ENCODE measurements at regions not wholly inside any gene's neighbourhood (a gene's known extent, or its start where the extent isn't known, plus 50 kb on each side); places are given as distances from the start of the nearest gene placed in this dataset.

DNA sequence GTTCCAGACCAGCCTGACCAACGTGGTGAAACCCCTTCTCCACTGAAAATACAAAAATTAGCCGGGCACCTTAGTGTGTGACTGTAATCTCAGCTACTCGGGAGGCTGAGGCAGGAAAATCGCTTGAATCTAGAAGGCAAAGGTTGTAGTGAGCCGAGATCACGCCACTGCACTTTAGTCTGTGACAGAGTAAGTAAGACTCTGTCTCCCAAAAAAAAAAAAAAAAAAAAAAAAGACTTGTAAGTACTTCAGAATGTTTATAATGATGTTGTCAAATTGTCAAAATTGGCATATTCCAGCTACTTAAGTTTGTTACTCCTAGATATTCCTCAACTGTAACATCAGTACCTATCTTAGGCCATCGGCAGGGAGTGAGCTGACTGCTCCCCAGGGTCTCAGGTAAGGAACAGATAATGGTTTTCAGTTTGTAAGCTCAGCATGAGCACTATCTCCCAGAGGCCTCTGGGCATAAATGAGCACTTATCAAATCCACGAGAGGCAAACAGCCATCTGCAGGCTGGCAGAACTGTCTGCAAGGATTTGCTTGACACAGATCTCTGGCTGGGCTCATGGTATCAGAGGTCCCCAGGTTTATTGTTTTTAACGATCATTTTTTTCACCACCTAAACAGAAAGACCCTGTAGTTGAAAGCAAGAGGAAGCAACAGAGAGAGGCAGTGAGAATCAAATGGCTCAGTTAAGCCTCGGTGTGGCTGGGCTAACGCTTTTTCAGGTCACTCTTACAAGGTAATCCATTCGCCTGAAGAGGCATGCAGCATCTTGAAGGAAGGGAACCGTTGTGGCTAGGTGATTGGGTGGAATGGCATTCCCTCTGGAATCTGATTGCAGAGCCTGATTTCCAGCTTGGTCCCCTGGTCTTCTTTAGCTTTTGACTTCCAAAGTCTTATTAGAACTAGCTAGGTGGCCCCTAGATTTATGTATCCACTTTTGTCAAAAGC lies 115.9 kb downstream of the LY86 start:
- DNase-seq: no peak

GRCh38 chr6:6705061-6705425 lies 116.5 kb downstream of the LY86 start:
- DNase-seq: no peak

GRCh38 chr6:6705915-6706675 lies 117.6 kb downstream of the LY86 start:
- no peak for DNase-seq

GRCh38 chr6:6707143-6707542 lies 118.6 kb downstream of the LY86 start:
- DNase-seq: peak; percentile 70 to 83 (median 72)

GRCh38 chr6:6709106-6709505 lies 120.6 kb downstream of the LY86 start:
- DNase-seq: no peak

DNA sequence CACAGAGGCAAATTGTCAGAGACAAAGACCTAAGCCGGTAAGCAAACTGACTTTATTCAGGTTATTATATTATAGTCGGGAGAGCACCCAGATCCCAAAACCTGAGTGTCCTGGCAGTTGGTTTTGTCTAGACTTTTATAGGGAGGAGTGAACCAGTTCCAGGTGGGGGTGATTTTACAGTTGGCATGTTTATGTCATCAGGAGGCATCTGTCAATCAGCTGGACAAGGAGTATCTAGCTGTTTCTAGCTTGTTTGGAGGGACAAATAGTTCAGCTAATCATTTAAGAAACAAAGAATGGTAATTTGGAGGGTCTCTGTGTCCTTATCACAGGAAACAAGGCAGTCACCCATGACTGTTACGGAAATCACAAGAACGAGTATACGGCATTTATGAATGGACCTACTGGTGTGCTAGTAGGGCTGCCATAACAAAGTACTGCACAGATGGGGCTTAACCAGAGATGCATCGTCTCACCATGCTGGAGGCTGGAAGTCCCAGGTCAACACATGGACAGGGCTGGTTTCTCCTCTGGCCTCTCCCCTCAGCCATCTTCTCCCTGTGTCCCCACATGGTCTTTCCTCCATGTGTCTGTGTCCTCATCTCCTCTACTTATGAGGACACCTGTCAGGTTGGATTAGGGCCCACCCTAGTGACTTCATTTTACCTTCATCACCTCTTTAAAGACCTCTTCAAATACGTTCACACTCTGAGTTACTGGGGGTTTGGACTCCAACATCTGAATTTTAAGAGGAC lies 122.7 kb downstream of the LY86 start:
- no peak for DNase-seq

GRCh38 chr6:6711832-6712448 lies 123.4 kb downstream of the LY86 start:
- DNase-seq: peak in 1 of 3 donors; percentile 55

- peak; percentile 66 to 69 (median 66) for DNase-seq
Measured at GRCh38 chr6:6712449-6713403, 124.2 kb downstream of the LY86 start.

DNA sequence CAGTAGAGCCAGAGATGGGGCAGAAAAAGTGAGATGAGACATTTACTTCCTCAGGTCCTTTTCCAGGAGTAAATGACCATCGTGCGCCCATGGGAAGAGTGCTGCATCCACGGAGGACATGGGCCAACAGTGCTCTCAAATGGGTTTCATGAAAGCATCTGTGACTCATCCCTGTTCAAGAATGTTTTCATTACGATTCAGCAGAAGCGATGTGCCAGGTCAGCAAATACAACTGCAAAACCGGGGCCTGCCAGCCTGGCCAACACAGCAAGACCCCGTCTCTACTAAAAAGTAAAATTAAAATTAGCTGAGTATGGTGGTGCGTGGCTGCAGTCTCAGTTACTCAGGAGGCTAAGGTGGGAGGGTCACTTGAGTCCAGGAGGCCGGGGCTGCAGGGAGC lies 125.1 kb downstream of the LY86 start:
- DNase-seq: peak; percentile 29 to 58 (median 54)

DNA sequence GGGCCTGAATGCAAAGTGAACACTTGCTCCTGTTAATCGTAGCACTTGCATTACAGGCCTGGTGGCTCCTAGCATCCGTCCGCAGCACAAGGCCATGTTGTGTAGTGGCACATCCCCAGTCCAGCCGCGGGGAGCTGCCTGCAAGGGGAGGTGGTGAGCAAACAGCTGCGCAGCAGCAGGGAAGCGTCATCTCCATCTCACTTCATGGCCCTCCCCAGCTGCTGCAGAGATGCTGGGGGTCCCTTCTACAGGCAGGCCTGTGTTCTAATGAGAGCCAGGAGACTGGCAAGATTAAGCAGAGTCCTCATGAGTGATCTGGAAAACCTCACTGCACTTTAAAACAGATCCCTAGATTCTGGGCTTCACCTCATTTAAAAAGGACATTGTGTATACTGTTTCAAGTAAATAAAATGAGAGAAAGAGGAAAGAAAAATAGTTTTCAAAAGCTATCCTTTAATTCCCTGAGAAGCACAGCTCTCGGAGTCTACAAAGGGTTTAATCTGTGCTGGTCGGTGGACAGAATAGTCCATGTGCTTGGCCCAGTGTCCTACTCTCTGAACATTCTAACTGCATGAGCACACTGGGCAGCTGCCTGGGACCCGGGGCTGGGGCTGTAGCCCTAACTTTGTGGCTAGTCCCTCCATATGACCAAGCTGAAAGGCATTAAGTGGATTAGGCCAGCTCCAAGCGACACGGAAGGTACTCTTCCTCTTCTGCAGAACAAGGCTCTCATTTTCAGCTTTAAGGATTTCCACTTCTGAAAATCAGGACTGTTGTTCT lies 125.8 kb downstream of the LY86 start:
- no peak for DNase-seq

GRCh38 chr6:6714953-6715352 lies 126.4 kb downstream of the LY86 start:
- DNase-seq: peak; percentile 56 to 66 (median 56)

DNA sequence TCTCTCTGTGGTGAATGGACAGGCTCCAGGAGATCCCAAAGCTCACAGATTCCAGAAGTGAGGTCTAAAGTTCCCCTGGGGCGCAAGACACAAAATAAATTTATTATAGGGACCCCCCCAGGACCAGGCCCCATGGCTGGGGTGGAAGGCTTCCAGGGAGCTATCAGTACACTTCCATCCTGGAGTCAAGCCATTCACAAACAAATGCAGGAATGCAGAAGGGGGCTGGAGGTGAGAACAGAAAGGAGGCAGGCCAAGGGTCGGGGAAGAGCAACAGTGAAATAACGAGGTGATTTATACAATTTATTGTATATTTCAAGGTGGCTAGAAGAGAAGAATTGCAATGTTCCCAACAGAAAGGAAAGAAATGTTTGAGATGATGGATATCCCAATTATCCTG lies 126.9 kb downstream of the LY86 start:
- DNase-seq: no peak

DNA sequence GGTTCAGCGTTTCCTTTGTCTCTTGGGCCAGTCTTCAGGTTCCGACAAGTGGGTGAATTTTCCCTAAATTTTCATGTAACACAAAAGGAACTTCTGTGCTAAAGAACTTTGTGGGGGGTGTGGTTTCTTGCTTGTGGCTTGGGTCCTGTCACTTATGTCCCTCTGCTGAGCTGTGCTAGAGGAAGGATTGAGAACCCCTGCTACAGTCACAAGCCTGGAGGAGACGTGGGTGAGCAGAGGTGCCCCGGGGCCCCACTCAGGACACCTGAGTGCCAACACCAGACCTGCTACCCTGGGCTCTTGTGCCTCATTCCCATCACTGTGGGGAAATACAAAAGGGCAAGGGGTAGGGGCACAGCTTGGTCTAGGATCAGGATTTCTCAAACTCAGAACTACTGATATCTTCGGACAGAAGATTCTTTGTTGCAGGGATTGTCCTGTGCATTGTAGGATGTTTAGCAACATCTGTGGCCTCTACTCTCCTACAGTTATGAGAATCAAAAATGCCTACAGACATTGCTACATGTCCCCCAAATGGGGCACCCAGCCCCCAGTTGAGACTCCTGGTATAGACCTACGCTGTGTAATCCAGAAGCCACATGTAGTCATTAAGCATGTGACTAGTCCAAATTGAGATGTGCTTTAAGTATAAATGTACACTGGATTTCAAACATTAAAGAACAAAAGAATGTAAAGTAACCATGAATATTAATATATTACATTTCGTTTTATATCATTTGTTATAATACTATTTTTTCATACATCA lies 128.7 kb downstream of the LY86 start:
- peak in 1 of 3 donors; percentile 13 for DNase-seq

GRCh38 chr6:6717953-6718352 lies 129.4 kb downstream of the LY86 start:
- DNase-seq: peak; percentile 93 to 95 (median 94)

DNA sequence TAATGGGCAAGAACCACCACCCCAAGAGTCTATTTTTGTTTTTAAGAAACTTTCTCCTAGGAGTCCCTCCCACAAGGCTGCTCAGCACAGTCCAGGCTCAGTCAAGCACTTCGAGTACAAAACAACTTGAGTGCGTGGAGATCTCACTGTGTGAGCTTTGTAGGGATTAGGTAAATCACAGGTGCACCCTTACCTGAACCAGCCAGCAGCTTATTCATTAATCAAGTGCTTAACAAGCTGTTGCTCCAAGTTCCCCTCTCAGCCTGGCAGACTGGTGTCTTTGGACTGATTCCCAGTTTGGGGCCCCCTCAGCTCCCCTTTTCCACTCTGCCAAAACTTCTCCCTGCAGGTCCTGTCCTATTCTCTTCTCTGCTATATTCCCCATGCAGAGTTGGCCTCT lies 133.1 kb downstream of the LY86 start:
- no peak for DNase-seq

DNA sequence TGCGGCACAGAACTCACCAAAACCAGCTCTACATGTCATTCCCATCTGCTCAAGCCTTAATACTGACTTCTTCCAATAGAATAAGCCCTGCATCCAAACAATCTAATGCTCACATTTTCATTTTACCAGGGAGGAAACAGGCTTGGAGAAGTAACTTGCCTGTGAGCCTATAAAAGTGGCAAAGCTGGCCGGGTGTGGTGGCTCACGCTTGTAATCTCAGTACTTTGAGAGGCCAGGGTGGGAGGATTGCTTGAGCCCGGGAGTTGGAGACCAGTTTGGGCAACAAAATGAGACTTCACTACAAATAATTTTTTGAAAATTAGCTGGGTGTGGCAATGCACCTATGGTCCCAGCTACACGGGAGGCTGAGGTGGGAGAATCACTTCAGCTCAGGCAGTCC lies 133.7 kb downstream of the LY86 start:
- no peak for DNase-seq

DNA sequence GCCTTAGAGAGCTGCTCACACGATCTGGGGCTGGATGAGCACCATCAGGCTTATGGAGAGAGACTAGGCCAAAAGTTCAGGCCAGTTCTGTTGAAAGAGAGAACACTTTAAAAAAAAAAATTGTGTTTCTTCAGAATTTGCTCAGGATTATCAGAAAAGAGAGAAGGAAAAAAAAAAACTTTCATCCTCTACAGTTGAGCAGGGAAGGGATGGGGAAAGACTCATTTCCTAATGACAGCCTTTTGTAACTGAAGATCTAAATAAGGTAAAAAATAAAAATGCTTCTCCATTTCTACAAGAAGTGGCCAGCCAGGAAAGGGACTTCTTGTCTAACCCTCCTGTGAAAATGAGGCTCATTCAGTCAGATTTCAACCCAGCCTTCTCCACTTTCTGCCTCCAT lies 134.8 kb downstream of the LY86 start:
- DNase-seq: peak in 1 of 3 donors; percentile 15

DNA sequence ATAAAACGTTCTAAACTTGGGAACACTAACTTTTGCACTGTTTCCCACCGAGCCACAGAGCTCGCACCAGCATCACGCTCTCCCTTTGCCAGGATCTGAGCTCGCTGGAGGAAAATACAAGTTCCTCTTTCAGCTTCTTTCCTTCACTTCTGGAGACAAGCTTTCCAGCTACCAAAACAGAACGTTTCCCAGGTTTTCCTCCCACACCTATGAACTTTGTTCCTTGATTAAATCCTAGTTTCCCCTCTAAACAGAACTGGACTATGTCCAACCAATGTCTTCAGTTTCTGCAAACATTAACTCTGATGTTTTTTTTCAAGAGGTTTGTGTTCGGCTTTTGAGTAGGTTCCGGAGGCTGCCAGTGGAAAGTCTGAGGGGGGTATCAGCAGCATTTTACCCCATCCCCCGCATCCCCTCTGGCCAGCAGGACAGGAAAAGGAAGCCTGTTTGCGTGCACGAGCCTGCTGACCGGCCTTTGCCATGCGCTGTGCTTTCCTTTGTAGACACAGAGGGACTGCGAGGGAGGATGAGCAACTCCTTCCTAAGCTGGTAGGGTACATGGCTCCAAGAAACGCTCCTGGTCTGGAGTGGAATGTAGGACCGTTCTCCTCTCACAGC lies 135.5 kb downstream of the LY86 start:
- peak; percentile 79 to 86 (median 81) for DNase-seq

Measured in suppressor macrophage treated with lipopolysaccharide for 1 hour (primary cell).